GM19239 (cell line): ENCODE measurements at regions not wholly inside any gene's neighbourhood (a gene's known extent, or its start where the extent isn't known, plus 50 kb on each side); places are given as distances from the start of the nearest gene placed in this dataset.
"Not testable (repeated sequence)": the region's sequence is repeated elsewhere in the genome, so short reads cannot be mapped to it uniquely, and the experiment has no call there.

Experiments used
- DNase-seq: peaks from one replicate; pipeline ENCODE4 v3.0.0; 2011; ENCODE audit warnings: low spot score; ENCODE audit not compliant: insufficient read length
- FAIRE-seq: peaks from 2 replicates; lab custom pipeline; 2011; peaks lifted over from hg19 to GRCh38; lab: Jason Lieb, UNC

- FAIRE-seq (no peak), DNase-seq (no peak)
Measured at GRCh38 chr2:224183086-224183485, 144.0 kb upstream of the SERPINE2 start.

GRCh38 chr2:224182498-224182897 lies 143.4 kb upstream of the SERPINE2 start:
- DNase-seq, result no peak
- FAIRE-seq, result no peak

GRCh38 chr2:224181534-224182155 lies 142.6 kb upstream of the SERPINE2 start:
- no peak for FAIRE-seq
- DNase-seq, result no peak

GRCh38 chr2:224180810-224181209 lies 141.7 kb upstream of the SERPINE2 start:
- FAIRE-seq (no peak), DNase-seq (no peak)

GRCh38 chr2:224178056-224178455 lies 139.0 kb upstream of the SERPINE2 start:
- FAIRE-seq, result no peak

GRCh38 chr2:224175538-224175937 lies 136.5 kb upstream of the SERPINE2 start:
- DNase-seq (no peak), FAIRE-seq (no peak)

More at GRCh38 chr2:224178056-224178455, 139.0 kb upstream of the SERPINE2 start:
- no peak for DNase-seq

- DNase-seq, result no peak
- FAIRE-seq, result no peak
Measured at GRCh38 chr2:224174990-224175389, 135.9 kb upstream of the SERPINE2 start.

GRCh38 chr2:224174521-224174920 lies 135.4 kb upstream of the SERPINE2 start:
- DNase-seq (no peak), FAIRE-seq (no peak)

GRCh38 chr2:224173933-224174332 lies 134.8 kb upstream of the SERPINE2 start:
- FAIRE-seq, result no peak
- no peak for DNase-seq

- FAIRE-seq (no peak), DNase-seq (no peak)
Measured at GRCh38 chr2:224173210-224173609, 134.1 kb upstream of the SERPINE2 start.

GRCh38 chr2:224171226-224171625 lies 132.1 kb upstream of the SERPINE2 start:
- no peak for FAIRE-seq

GRCh38 chr2:224169847-224170246 lies 130.8 kb upstream of the SERPINE2 start:
- DNase-seq (no peak), FAIRE-seq (no peak)

More at GRCh38 chr2:224171226-224171625, 132.1 kb upstream of the SERPINE2 start:
- DNase-seq, result no peak

GRCh38 chr2:224167781-224168180 lies 128.7 kb upstream of the SERPINE2 start:
- DNase-seq, FAIRE-seq: not testable (repeated sequence)

- no peak for FAIRE-seq
Measured at GRCh38 chr2:224166654-224167053, 127.6 kb upstream of the SERPINE2 start.

GRCh38 chr2:224165901-224166319 lies 126.8 kb upstream of the SERPINE2 start:
- FAIRE-seq, result no peak
- no peak for DNase-seq

More at GRCh38 chr2:224166654-224167053, 127.6 kb upstream of the SERPINE2 start:
- no peak for DNase-seq

GRCh38 chr2:224163566-224164307 lies 124.7 kb upstream of the SERPINE2 start:
- no peak for FAIRE-seq
- DNase-seq, result no peak

- no peak for FAIRE-seq
Measured at GRCh38 chr2:224162122-224162521, 123.0 kb upstream of the SERPINE2 start.

GRCh38 chr2:224161712-224162111 lies 122.6 kb upstream of the SERPINE2 start:
- FAIRE-seq, result no peak
- DNase-seq, result no peak

More at GRCh38 chr2:224162122-224162521, 123.0 kb upstream of the SERPINE2 start:
- no peak for DNase-seq

GRCh38 chr2:224160917-224161316 lies 121.8 kb upstream of the SERPINE2 start:
- FAIRE-seq (no peak), DNase-seq (no peak)

- FAIRE-seq (no peak), DNase-seq (no peak)
Measured at GRCh38 chr2:224159345-224159928, 120.4 kb upstream of the SERPINE2 start.

- no peak for FAIRE-seq
- no peak for DNase-seq
Measured at GRCh38 chr2:224158831-224159230, 119.7 kb upstream of the SERPINE2 start.
